ENCODE measurements at regions not wholly inside any gene's neighbourhood (a gene's known extent, or its start where the extent isn't known, plus 50 kb on each side); places are given as distances from the start of the nearest gene placed in this dataset.

- no peak for DNase-seq (ENCODE audit: extremely low read depth, low read depth, low spot score)
Observed at GRCh38 chr14:66380143-66380542, 106.0 kb upstream of the CCDC196 start.

- DNase-seq (ENCODE audit: extremely low read depth, low read depth, low spot score) = no peak
Observed at GRCh38 chr14:66381755-66382154, 104.4 kb upstream of the CCDC196 start.

- DNase-seq (ENCODE audit: extremely low read depth, low read depth, low spot score) = no peak
Observed at GRCh38 chr14:66383257-66383656, 102.9 kb upstream of the CCDC196 start.

- no peak for DNase-seq (ENCODE audit: extremely low read depth, low read depth, low spot score)
Observed at GRCh38 chr14:66383771-66384170, 102.4 kb upstream of the CCDC196 start.

GRCh38 chr14:66388516-66388915, 97.7 kb upstream of the CCDC196 start:
- no peak for DNase-seq (ENCODE audit: extremely low read depth, low read depth, low spot score)

GRCh38 chr14:66389481-66389880, 96.7 kb upstream of the CCDC196 start:
- no peak for DNase-seq (ENCODE audit: extremely low read depth, low read depth, low spot score)

- no peak for DNase-seq (ENCODE audit: extremely low read depth, low read depth, low spot score)
Observed at GRCh38 chr14:66395300-66395699, 90.9 kb upstream of the CCDC196 start.

- no peak for DNase-seq (ENCODE audit: extremely low read depth, low read depth, low spot score)
Observed at GRCh38 chr14:66396164-66396563, 90.0 kb upstream of the CCDC196 start.

- DNase-seq (ENCODE audit: extremely low read depth, low read depth, low spot score) = no peak
Observed at GRCh38 chr14:66398437-66398836, 87.7 kb upstream of the CCDC196 start.

- DNase-seq (ENCODE audit: extremely low read depth, low read depth, low spot score) = no peak
Observed at GRCh38 chr14:66401449-66402095, 84.6 kb upstream of the CCDC196 start.

- no peak for DNase-seq (ENCODE audit: extremely low read depth, low read depth, low spot score)
Observed at GRCh38 chr14:66403183-66403582, 83.0 kb upstream of the CCDC196 start.

- no peak for DNase-seq (ENCODE audit: extremely low read depth, low read depth, low spot score)
Observed at GRCh38 chr14:66404051-66404545, 82.1 kb upstream of the CCDC196 start.

GRCh38 chr14:66405158-66405557, 81.0 kb upstream of the CCDC196 start:
- DNase-seq (ENCODE audit: extremely low read depth, low read depth, low spot score) = no peak

GRCh38 chr14:66413901-66414300, 72.3 kb upstream of the CCDC196 start:
- DNase-seq (ENCODE audit: extremely low read depth, low read depth, low spot score) = no peak

GRCh38 chr14:66414511-66414910, 71.7 kb upstream of the CCDC196 start:
- DNase-seq (ENCODE audit: extremely low read depth, low read depth, low spot score) = no peak

GRCh38 chr14:66420251-66421006, 65.7 kb upstream of the CCDC196 start:
- no peak for DNase-seq (ENCODE audit: extremely low read depth, low read depth, low spot score)

- no peak for DNase-seq (ENCODE audit: extremely low read depth, low read depth, low spot score)
Observed at GRCh38 chr14:66421990-66422946, 63.9 kb upstream of the CCDC196 start.

GRCh38 chr14:66425402-66425801, 60.8 kb upstream of the CCDC196 start:
- DNase-seq (ENCODE audit: extremely low read depth, low read depth, low spot score) = no peak

GRCh38 chr14:66426451-66426850, 59.7 kb upstream of the CCDC196 start:
- no peak for DNase-seq (ENCODE audit: extremely low read depth, low read depth, low spot score)

- no peak for DNase-seq (ENCODE audit: extremely low read depth, low read depth, low spot score)
Observed at GRCh38 chr14:66432334-66432733, 53.8 kb upstream of the CCDC196 start.

GRCh38 chr14:66434464-66434863, 51.7 kb upstream of the CCDC196 start:
- no peak for DNase-seq (ENCODE audit: extremely low read depth, low read depth, low spot score)
